T follicular helper cell (primary cell): ENCODE measurements at regions not wholly inside any gene's neighbourhood (a gene's known extent, or its start where the extent isn't known, plus 50 kb on each side); places are given as distances from the start of the nearest gene placed in this dataset.
"Not testable (repeated sequence)": the region's sequence is repeated elsewhere in the genome, so short reads cannot be mapped to it uniquely, and the experiment has no call there.

Source experiments
- DNase-seq: peaks from one replicate; pipeline ENCODE4 v3.0.0-alpha.2; 2020; ENCODE audit warnings: low read depth

GRCh38 chr6:20341096-20341495, 60.6 kb upstream of the E2F3 start:
- DNase-seq, result no peak

- no peak for DNase-seq
Observed at GRCh38 chr6:20341564-20341963, 60.1 kb upstream of the E2F3 start.

- DNase-seq, result not testable (repeated sequence)
Observed at GRCh38 chr6:20346948-20347347, 54.7 kb upstream of the E2F3 start.

GRCh38 chr6:20348041-20348440, 53.6 kb upstream of the E2F3 start:
- DNase-seq, result no peak

GRCh38 chr6:20349225-20349624, 52.5 kb upstream of the E2F3 start:
- no peak for DNase-seq

GRCh38 chr6:20350215-20350614, 51.5 kb upstream of the E2F3 start:
- DNase-seq, result no peak

- DNase-seq, result no peak
Observed at GRCh38 chr6:20351534-20351933, 50.1 kb upstream of the E2F3 start.
